AG04450 (cell line): ENCODE measurements at regions not wholly inside any gene's neighbourhood (a gene's known extent, or its start where the extent isn't known, plus 50 kb on each side); places are given as distances from the start of the nearest gene placed in this dataset.

Experiments used
- CTCF ChIA-PET: fragments of 300-600, 350-600 bp; formaldehyde crosslinking; extraction: SDS; loops from one replicate; lab custom pipeline; 2022; ENCODE audit warnings: antibody characterized with exemption, inconsistent platforms; lab: Charles Lee
- POLR2A ChIA-PET: fragments of 350-600 bp; formaldehyde crosslinking; extraction: SDS; loops from one replicate; lab custom pipeline; 2021; ENCODE audit warnings: antibody characterized with exemption, inconsistent platforms; lab: Yijun Ruan, JAX
- DNase-seq: peaks from one replicate; pipeline ENCODE4 v3.0.0-alpha.2; 2011; ENCODE audit warnings: low read depth, low spot score
- H3K27ac ChIP-seq: one replicate; pipeline ENCODE4 v1.5.1; 2012; ENCODE audit warnings: low read depth, low read length, control low read depth
- H3K27me3 ChIP-seq: one replicate; pipeline ENCODE4 v1.6.0; 2012; ENCODE audit warnings: low read length; ENCODE audit not compliant: control insufficient read depth, insufficient read depth
- H3K4me3 ChIP-seq: 2 replicates; pipeline ENCODE4 v1.5.1; 2011; ENCODE audit warnings: mild to moderate bottlenecking, low read depth, low read length, control low read depth
- H3K9me3 ChIP-seq: 2 replicates; pipeline ENCODE4 v1.5.1; 2012; ENCODE audit warnings: low read length; ENCODE audit not compliant: control insufficient read depth, insufficient read depth
- CTCF ChIP-seq: IDR thresholded peaks from 2 replicates; pipeline ENCODE4 v1.5.1; 2011; ENCODE audit warnings: low read depth, low read length, control low read depth, inconsistent platforms

GRCh38 chr6:164928728-164929407, 380.5 kb downstream of the C6orf118 start:
- POLR2A ChIA-PET, result no interaction called here
- no peak for TF ChIP-seq CTCF
- CTCF ChIA-PET, result interaction anchor here (2.1 kb wide), 1 partner anchor 8 kb away, joined by 7 read pairs; no protein-coding TSS in a partner anchor
- Histone ChIP-seq H3K4me3 (no peak overlapping the region), H3K9me3 (peaks cover 44% of the 10 kb centered on the region), H3K27me3 (no peaks in the 10 kb centered on the region), H3K27ac (no peak overlapping the region)
- no peak for DNase-seq

- Histone ChIP-seq H3K27me3 (no peaks in the 10 kb centered on the region), H3K27ac (no peak overlapping the region), H3K9me3 (peaks cover 39% of the 10 kb centered on the region), H3K4me3 (no peak overlapping the region)
- ChIA-PET CTCF (interaction anchor here (2.1 kb wide), 1 partner anchor 8 kb away, joined by 7 read pairs; no protein-coding TSS in a partner anchor), POLR2A (no interaction called here)
- TF ChIP-seq CTCF, result no peak
- DNase-seq, result no peak
Measured at GRCh38 chr6:164928057-164928727, 381.2 kb downstream of the C6orf118 start.

GRCh38 chr6:164927288-164928056, 381.9 kb downstream of the C6orf118 start:
- CTCF ChIA-PET, result interaction anchor here (0.8 to 2.1 kb wide), 2 partner anchors 9 to 1505 kb away, joined by 3 to 7 read pairs; no protein-coding TSS in a partner anchor

GRCh38 chr6:164926686-164927085, 382.7 kb downstream of the C6orf118 start:
- Histone ChIP-seq H3K4me3 (no peak overlapping the region), H3K27ac (no peak overlapping the region), H3K9me3 (peaks cover 30% of the 10 kb centered on the region), H3K27me3 (no peaks in the 10 kb centered on the region)
- POLR2A ChIA-PET, result no interaction called here
- no peak for DNase-seq
- CTCF ChIA-PET, result interaction anchor here (0.6 to 0.8 kb wide), 3 partner anchors 145 to 1504 kb away, joined by 3 to 4 read pairs (median 3); no protein-coding TSS in a partner anchor
- no peak for TF ChIP-seq CTCF

More at GRCh38 chr6:164927288-164928056, 381.9 kb downstream of the C6orf118 start:
- Histone ChIP-seq H3K27me3 (no peaks in the 10 kb centered on the region), H3K4me3 (no peak overlapping the region), H3K27ac (no peak overlapping the region), H3K9me3 (peaks cover 32% of the 10 kb centered on the region)
- POLR2A ChIA-PET, result no interaction called here
- DNase-seq, result no peak
- TF ChIP-seq CTCF, result peak; percentile 79
